ENCODE measurements at regions not wholly inside any gene's neighbourhood (a gene's known extent, or its start where the extent isn't known, plus 50 kb on each side); places are given as distances from the start of the nearest gene placed in this dataset.

- TF ChIP-seq CTCF (IDR thresholded peaks at IDR 0.05; ENCODE audit: extremely low read depth in 1 of 2, insufficient read depth in 1 of 2, low read depth in 1 of 2, low read length in 2 of 2) (no peak), POLR2AphosphoS5 (IDR thresholded peaks at IDR 0.05; ENCODE audit: insufficient read depth, low read depth, low read length) (no peak), FOS (IDR thresholded peaks at IDR 0.05; ENCODE audit: borderline replicate concordance, insufficient read depth, low read length) (no peak)
Observed at GRCh38 chr6:170091639-170092579, 199.0 kb downstream of the DLL1 start.
